ENCODE measurements at regions not wholly inside any gene's neighbourhood (a gene's known extent, or its start where the extent isn't known, plus 50 kb on each side); places are given as distances from the start of the nearest gene placed in this dataset.

- intact Hi-C loops (cut with DNase I) = no loop called here
- H3K4me1 ChIP-seq = no peaks in the 10 kb centered on the region
- H3K4me3 ChIP-seq = no peak overlapping the region
- no peaks in the 10 kb centered on the region for H3K36me3 ChIP-seq
- TF ChIP-seq, protein P1, sequence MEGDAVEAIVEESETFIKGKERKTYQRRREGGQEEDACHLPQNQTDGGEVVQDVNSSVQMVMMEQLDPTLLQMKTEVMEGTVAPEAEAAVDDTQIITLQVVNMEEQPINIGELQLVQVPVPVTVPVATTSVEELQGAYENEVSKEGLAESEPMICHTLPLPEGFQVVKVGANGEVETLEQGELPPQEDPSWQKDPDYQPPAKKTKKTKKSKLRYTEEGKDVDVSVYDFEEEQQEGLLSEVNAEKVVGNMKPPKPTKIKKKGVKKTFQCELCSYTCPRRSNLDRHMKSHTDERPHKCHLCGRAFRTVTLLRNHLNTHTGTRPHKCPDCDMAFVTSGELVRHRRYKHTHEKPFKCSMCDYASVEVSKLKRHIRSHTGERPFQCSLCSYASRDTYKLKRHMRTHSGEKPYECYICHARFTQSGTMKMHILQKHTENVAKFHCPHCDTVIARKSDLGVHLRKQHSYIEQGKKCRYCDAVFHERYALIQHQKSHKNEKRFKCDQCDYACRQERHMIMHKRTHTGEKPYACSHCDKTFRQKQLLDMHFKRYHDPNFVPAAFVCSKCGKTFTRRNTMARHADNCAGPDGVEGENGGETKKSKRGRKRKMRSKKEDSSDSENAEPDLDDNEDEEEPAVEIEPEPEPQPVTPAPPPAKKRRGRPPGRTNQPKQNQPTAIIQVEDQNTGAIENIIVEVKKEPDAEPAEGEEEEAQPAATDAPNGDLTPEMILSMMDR (IDR thresholded peaks at IDR 0.05) = no peak
- H3K9me3 ChIP-seq = no peaks in the 10 kb centered on the region
- H3K27me3 ChIP-seq = no peaks in the 10 kb centered on the region
- ATAC-seq (no peak), DNase-seq (no peak)
- H3K27ac ChIP-seq = no peak overlapping the region
Measured at GRCh38 chr1:98404866-98405265, 256.7 kb upstream of the SNX7 start.

- Histone ChIP-seq H3K36me3 (no peaks in the 10 kb centered on the region), H3K27ac (no peak overlapping the region), H3K4me3 (no peak overlapping the region), H3K4me1 (no peaks in the 10 kb centered on the region), H3K27me3 (no peaks in the 10 kb centered on the region), H3K9me3 (no peaks in the 10 kb centered on the region)
- ATAC-seq (no peak), DNase-seq (no peak)
- TF ChIP-seq, protein P1 (IDR thresholded peaks at IDR 0.05) = no peak
- intact Hi-C loops (cut with DNase I) = no loop called here
Measured at GRCh38 chr1:98403963-98404480, 257.5 kb upstream of the SNX7 start.

- no peaks in the 10 kb centered on the region for H3K27me3 ChIP-seq
- TF ChIP-seq, protein P1 (IDR thresholded peaks at IDR 0.05) = no peak
- H3K4me1 ChIP-seq = no peaks in the 10 kb centered on the region
- no peaks in the 10 kb centered on the region for H3K36me3 ChIP-seq
- H3K4me3 ChIP-seq = no peak overlapping the region
- no peaks in the 10 kb centered on the region for H3K9me3 ChIP-seq
- intact Hi-C loops (cut with DNase I) = no loop called here
- ATAC-seq = no peak
- no peak for DNase-seq
- H3K27ac ChIP-seq = no peak overlapping the region
Measured at GRCh38 chr1:98402860-98403259, 258.7 kb upstream of the SNX7 start.

GRCh38 chr1:98400446-98400845 lies 261.1 kb upstream of the SNX7 start:
- Histone ChIP-seq H3K27ac (no peak overlapping the region), H3K4me3 (no peak overlapping the region), H3K27me3 (no peaks in the 10 kb centered on the region), H3K9me3 (no peaks in the 10 kb centered on the region), H3K4me1 (no peaks in the 10 kb centered on the region), H3K36me3 (no peaks in the 10 kb centered on the region)
- intact Hi-C loops (cut with DNase I) = no loop called here
- TF ChIP-seq, protein P1 (IDR thresholded peaks at IDR 0.05) = no peak
- no peak for ATAC-seq
- no peak for DNase-seq

- TF ChIP-seq, protein P1 (IDR thresholded peaks at IDR 0.05) = no peak
- Histone ChIP-seq H3K36me3 (no peaks in the 10 kb centered on the region), H3K27ac (no peak overlapping the region), H3K4me1 (no peaks in the 10 kb centered on the region), H3K27me3 (no peaks in the 10 kb centered on the region), H3K9me3 (no peaks in the 10 kb centered on the region), H3K4me3 (no peak overlapping the region)
- intact Hi-C loops (cut with DNase I) = no loop called here
- DNase-seq (no peak), ATAC-seq (no peak)
Measured at GRCh38 chr1:98399218-98399617, 262.3 kb upstream of the SNX7 start.

DNA sequence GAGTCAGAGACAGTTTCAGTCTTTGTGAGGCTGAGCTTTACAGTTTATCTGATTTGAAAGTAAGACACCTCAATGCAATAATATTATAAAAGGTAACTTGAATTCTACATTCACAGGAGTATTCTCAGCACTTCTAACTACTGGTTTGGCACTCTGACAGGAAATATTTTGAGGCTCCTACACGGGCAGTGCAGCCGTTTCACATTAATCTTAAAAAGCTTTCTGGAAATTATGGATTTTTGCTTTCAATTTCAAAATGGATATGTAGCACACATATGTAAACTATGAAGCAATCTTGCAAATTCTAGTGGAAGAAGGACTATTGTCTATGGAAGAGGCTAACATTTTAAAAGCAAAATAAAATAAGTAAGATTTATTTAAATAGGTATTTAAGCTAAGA lies 262.9 kb upstream of the SNX7 start:
- no peak for ATAC-seq

More for the DNA sequence above, 262.9 kb upstream of the SNX7 start:
- Histone ChIP-seq H3K4me1 (no peaks in the 10 kb centered on the region), H3K9me3 (no peaks in the 10 kb centered on the region), H3K27me3 (no peaks in the 10 kb centered on the region), H3K36me3 (no peaks in the 10 kb centered on the region), H3K27ac (no peak overlapping the region), H3K4me3 (no peak overlapping the region)
- no peak for DNase-seq
- TF ChIP-seq, protein P1 (IDR thresholded peaks at IDR 0.05) = no peak
- intact Hi-C loops (cut with DNase I) = no loop called here
